ENCODE measurements at regions not wholly inside any gene's neighbourhood (a gene's known extent, or its start where the extent isn't known, plus 50 kb on each side); places are given as distances from the start of the nearest gene placed in this dataset.
"Not testable (repeated sequence)": the region's sequence is repeated elsewhere in the genome, so short reads cannot be mapped to it uniquely, and the experiment has no call there.

- H3K27me3 ChIP-seq (ENCODE audit: control insufficient read depth in 3 of 3, insufficient read depth in 3 of 3, low read length in 2 of 3) = no peaks in the 10 kb centered on the region
- no peak for DNase-seq
- H3K27ac ChIP-seq (ENCODE audit: low read depth in 1 of 2, low read length in 1 of 2) = no peak overlapping the region
- H3K9me3 ChIP-seq (ENCODE audit: control insufficient read depth in 4 of 4, insufficient read depth in 3 of 4, low read length in 3 of 4) = no peaks in the 10 kb centered on the region
- H3K4me3 ChIP-seq = no peak overlapping the region
- TF ChIP-seq, protein P1, sequence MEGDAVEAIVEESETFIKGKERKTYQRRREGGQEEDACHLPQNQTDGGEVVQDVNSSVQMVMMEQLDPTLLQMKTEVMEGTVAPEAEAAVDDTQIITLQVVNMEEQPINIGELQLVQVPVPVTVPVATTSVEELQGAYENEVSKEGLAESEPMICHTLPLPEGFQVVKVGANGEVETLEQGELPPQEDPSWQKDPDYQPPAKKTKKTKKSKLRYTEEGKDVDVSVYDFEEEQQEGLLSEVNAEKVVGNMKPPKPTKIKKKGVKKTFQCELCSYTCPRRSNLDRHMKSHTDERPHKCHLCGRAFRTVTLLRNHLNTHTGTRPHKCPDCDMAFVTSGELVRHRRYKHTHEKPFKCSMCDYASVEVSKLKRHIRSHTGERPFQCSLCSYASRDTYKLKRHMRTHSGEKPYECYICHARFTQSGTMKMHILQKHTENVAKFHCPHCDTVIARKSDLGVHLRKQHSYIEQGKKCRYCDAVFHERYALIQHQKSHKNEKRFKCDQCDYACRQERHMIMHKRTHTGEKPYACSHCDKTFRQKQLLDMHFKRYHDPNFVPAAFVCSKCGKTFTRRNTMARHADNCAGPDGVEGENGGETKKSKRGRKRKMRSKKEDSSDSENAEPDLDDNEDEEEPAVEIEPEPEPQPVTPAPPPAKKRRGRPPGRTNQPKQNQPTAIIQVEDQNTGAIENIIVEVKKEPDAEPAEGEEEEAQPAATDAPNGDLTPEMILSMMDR (IDR thresholded peaks at IDR 0.05; ENCODE audit: control extremely low read depth, extremely low read depth) = no peak
- no peak overlapping the region for H3K9ac ChIP-seq (ENCODE audit: insufficient read depth in 1 of 2, low read length in 2 of 2)
- peaks cover 0 to 1% (median 0%) of the 10 kb centered on the region in 5 donors for H3K4me1 ChIP-seq (ENCODE audit: control insufficient read depth in 5 of 5, insufficient read depth in 5 of 5, low read length in 5 of 5)
- ATAC-seq (ENCODE audit: insufficient read depth, low FRiP score) = no peak
- 77 to 86% methylated on average over 4 of the region's 4 CpGs for WGBS, 2 donors
- H3K36me3 ChIP-seq (ENCODE audit: control insufficient read depth in 4 of 4, insufficient read depth in 4 of 4, low read length in 4 of 4) = no peaks in the 10 kb centered on the region
These were observed 83.4 kb downstream of the TNFRSF13B start for GRCh38 chr17:16888413-16889087.

GRCh38 chr17:16887523-16888095 lies 84.3 kb downstream of the TNFRSF13B start:
- H3K4me3 ChIP-seq = no peak overlapping the region
- WGBS, 2 donors = 97 to 99% methylated on average over 4 of the region's 4 CpGs
- H3K27me3 ChIP-seq (ENCODE audit: control insufficient read depth in 3 of 3, insufficient read depth in 3 of 3, low read length in 2 of 3) = no peaks in the 10 kb centered on the region
- no peak overlapping the region for H3K9ac ChIP-seq (ENCODE audit: insufficient read depth in 1 of 2, low read length in 2 of 2)
- ATAC-seq (ENCODE audit: insufficient read depth, low FRiP score) (no peak), DNase-seq (no peak)
- no peaks in the 10 kb centered on the region for H3K36me3 ChIP-seq (ENCODE audit: control insufficient read depth in 4 of 4, insufficient read depth in 4 of 4, low read length in 4 of 4)
- TF ChIP-seq, protein P1 (IDR thresholded peaks at IDR 0.05; ENCODE audit: control extremely low read depth, extremely low read depth) = no peak
- no peak overlapping the region for H3K27ac ChIP-seq (ENCODE audit: low read depth in 1 of 2, low read length in 1 of 2)
- peaks cover 0 to 1% (median 0%) of the 10 kb centered on the region in 5 donors for H3K4me1 ChIP-seq (ENCODE audit: control insufficient read depth in 5 of 5, insufficient read depth in 5 of 5, low read length in 5 of 5)
- H3K9me3 ChIP-seq (ENCODE audit: control insufficient read depth in 4 of 4, insufficient read depth in 3 of 4, low read length in 3 of 4) = no peaks in the 10 kb centered on the region

DNA sequence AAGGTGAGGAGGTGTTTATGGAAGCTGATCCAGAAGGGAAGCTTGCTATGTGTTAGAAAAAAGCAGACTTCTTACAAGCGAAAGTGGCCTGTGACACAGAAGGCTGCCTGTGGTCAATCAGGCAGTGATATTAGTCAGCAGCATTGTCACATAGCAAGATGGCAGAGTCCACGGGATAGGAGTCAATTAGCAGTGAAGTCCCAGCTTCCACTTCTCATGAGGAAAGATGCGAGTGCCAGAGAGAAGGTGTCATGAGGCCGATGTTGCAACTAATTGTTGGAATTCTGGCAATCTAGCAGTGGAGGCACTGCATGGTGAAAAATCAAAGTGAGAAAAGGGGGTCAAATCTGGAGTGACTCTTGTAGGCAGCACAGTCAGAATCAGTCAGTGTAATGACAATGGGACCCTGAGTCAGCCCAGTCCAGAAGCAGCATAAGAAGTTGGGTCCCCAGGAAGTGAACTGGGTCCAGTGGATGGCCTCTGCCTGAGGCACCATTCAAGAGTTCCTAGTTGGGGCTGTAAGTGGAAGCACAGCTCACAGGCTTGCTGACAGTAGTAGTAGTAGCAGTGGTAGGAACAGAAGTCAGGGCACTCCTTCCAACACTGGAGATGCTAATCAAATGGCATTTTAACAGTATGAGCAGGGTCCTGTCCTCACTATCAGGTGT lies 85.1 kb downstream of the TNFRSF13B start:
- 65 to 79% methylated on average over 4 of the region's 4 CpGs for WGBS, 2 donors
- H3K9me3 ChIP-seq (ENCODE audit: control insufficient read depth in 4 of 4, insufficient read depth in 3 of 4, low read length in 3 of 4) = no peaks in the 10 kb centered on the region
- H3K9ac ChIP-seq (ENCODE audit: insufficient read depth in 1 of 2, low read length in 2 of 2) = no peak overlapping the region
- ATAC-seq (ENCODE audit: insufficient read depth, low FRiP score) (no peak), DNase-seq (no peak)
- H3K36me3 ChIP-seq (ENCODE audit: control insufficient read depth in 4 of 4, insufficient read depth in 4 of 4, low read length in 4 of 4) = no peaks in the 10 kb centered on the region
- H3K4me3 ChIP-seq = no peak overlapping the region
- H3K27me3 ChIP-seq (ENCODE audit: control insufficient read depth in 3 of 3, insufficient read depth in 3 of 3, low read length in 2 of 3) = no peaks in the 10 kb centered on the region
- peaks cover 0 to 1% (median 0%) of the 10 kb centered on the region in 5 donors for H3K4me1 ChIP-seq (ENCODE audit: control insufficient read depth in 5 of 5, insufficient read depth in 5 of 5, low read length in 5 of 5)
- no peak overlapping the region for H3K27ac ChIP-seq (ENCODE audit: low read depth in 1 of 2, low read length in 1 of 2)
- TF ChIP-seq, protein P1 (IDR thresholded peaks at IDR 0.05; ENCODE audit: control extremely low read depth, extremely low read depth) = no peak

GRCh38 chr17:16885204-16885603 lies 86.7 kb downstream of the TNFRSF13B start:
- H3K27ac ChIP-seq (ENCODE audit: low read depth in 1 of 2, low read length in 1 of 2); H3K9me3 ChIP-seq (ENCODE audit: control insufficient read depth in 4 of 4, insufficient read depth in 3 of 4, low read length in 3 of 4); H3K27me3 ChIP-seq (ENCODE audit: control insufficient read depth in 3 of 3, insufficient read depth in 3 of 3, low read length in 2 of 3); H3K4me1 ChIP-seq (ENCODE audit: control insufficient read depth in 5 of 5, insufficient read depth in 5 of 5, low read length in 5 of 5); ATAC-seq (ENCODE audit: insufficient read depth, low FRiP score); DNase-seq; H3K4me3 ChIP-seq; H3K9ac ChIP-seq (ENCODE audit: insufficient read depth in 1 of 2, low read length in 2 of 2); H3K36me3 ChIP-seq (ENCODE audit: control insufficient read depth in 4 of 4, insufficient read depth in 4 of 4, low read length in 4 of 4): not testable (repeated sequence)
- WGBS, 2 donors = 89 to 94% methylated on average over 4 to 6 of the region's 6 CpGs

DNA sequence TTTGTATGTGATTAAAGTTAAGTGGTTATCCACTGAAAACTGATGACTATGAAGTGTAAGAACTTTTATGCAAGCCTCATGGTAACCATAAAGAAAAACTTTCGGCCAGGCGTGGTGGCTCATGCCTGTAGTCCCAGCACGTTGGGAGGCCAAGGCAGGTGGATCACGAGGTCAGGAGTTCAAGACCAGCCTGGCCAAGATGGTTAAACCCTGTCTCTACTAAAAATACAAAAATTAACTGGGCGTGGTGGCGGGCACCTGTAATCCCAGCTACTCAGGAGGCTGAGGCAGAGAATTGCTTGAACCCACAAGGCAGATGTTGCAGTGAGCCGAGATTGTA lies 89.0 kb downstream of the TNFRSF13B start:
- DNase-seq; ATAC-seq (ENCODE audit: insufficient read depth, low FRiP score); H3K27ac ChIP-seq (ENCODE audit: low read depth in 1 of 2, low read length in 1 of 2); H3K4me3 ChIP-seq; H3K9ac ChIP-seq (ENCODE audit: insufficient read depth in 1 of 2, low read length in 2 of 2); H3K9me3 ChIP-seq (ENCODE audit: control insufficient read depth in 4 of 4, insufficient read depth in 3 of 4, low read length in 3 of 4); H3K36me3 ChIP-seq (ENCODE audit: control insufficient read depth in 4 of 4, insufficient read depth in 4 of 4, low read length in 4 of 4); H3K4me1 ChIP-seq (ENCODE audit: control insufficient read depth in 5 of 5, insufficient read depth in 5 of 5, low read length in 5 of 5); H3K27me3 ChIP-seq (ENCODE audit: control insufficient read depth in 3 of 3, insufficient read depth in 3 of 3, low read length in 2 of 3): not testable (repeated sequence)
- 83 to 96% methylated on average over 7 of the region's 7 CpGs for WGBS, 2 donors
